ENCODE measurements at regions not wholly inside any gene's neighbourhood (a gene's known extent, or its start where the extent isn't known, plus 50 kb on each side); places are given as distances from the start of the nearest gene placed in this dataset.

DNA sequence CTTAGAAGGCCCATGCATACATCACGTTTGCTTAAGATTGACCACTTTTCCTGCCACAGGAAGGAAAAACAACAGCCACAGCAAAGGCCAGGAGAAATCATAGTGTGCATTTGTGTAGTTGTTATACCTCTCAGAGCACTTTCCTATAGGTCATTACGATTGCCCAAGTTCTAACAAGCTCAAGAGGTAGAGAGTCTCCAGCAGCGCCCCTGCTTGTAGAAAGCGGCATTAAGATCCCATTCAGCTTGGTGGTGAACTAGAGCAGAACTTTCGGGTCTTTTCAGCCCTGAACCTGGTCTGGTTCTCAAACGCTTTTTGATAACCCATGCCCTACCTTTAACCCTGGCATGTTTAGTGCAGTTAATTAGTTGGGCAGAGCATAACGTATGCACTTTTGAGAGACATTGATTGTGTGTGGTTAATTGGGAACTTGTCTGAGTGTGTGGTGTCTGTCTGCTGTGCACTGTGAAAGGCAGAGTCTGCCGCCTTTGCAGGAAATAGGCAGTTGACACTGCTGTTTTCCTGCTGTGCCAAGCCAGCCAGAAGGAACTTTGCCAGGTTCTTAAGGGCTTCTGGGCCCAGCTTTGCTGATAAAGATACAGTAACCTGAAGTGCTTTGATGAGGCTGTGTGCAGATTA lies 109.9 kb upstream of the CLMP start:
- H3K27ac Mint-ChIP-seq (ENCODE audit: unreplicated experiment), result no peak overlapping the region
- no peaks in the 10 kb centered on the region for H3K36me3 Mint-ChIP-seq (ENCODE audit: unreplicated experiment)
- no peaks in the 10 kb centered on the region for H3K9me3 Mint-ChIP-seq (ENCODE audit: unreplicated experiment)
- no peak overlapping the region for H3K4me3 Mint-ChIP-seq (ENCODE audit: unreplicated experiment)
- no peak for DNase-seq (ENCODE audit: extremely low spot score, unreplicated experiment)
- peaks cover 19% of the 10 kb centered on the region for H3K27me3 Mint-ChIP-seq (ENCODE audit: unreplicated experiment)
- peaks cover 27% of the 10 kb centered on the region for H3K4me1 Mint-ChIP-seq (ENCODE audit: unreplicated experiment)
- TF ChIP-seq, protein P1, sequence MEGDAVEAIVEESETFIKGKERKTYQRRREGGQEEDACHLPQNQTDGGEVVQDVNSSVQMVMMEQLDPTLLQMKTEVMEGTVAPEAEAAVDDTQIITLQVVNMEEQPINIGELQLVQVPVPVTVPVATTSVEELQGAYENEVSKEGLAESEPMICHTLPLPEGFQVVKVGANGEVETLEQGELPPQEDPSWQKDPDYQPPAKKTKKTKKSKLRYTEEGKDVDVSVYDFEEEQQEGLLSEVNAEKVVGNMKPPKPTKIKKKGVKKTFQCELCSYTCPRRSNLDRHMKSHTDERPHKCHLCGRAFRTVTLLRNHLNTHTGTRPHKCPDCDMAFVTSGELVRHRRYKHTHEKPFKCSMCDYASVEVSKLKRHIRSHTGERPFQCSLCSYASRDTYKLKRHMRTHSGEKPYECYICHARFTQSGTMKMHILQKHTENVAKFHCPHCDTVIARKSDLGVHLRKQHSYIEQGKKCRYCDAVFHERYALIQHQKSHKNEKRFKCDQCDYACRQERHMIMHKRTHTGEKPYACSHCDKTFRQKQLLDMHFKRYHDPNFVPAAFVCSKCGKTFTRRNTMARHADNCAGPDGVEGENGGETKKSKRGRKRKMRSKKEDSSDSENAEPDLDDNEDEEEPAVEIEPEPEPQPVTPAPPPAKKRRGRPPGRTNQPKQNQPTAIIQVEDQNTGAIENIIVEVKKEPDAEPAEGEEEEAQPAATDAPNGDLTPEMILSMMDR (IDR thresholded peaks at IDR 0.05), result no peak

DNA sequence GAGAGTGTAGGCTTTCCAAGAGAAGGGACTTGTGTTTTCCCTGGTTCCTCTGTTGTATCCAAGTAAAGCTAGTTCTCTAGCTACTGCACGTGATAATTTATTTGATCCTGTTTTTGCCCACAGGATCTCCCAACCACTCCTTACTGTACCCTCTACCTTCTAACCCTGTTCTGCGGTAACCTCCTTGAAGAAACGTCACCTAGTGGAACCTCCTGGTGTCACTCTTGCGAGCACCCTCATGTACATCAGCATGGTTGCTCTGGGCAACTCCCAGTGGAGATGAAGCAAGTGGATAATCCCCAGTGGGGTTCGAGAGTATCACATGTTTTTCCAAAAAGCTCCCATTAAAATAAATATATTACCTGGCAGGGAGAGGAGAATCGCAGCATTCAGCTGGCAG lies 108.9 kb upstream of the CLMP start:
- no peaks in the 10 kb centered on the region for H3K36me3 Mint-ChIP-seq (ENCODE audit: unreplicated experiment)
- peaks cover 19% of the 10 kb centered on the region for H3K27me3 Mint-ChIP-seq (ENCODE audit: unreplicated experiment)
- H3K27ac Mint-ChIP-seq (ENCODE audit: unreplicated experiment), result no peak overlapping the region
- DNase-seq (ENCODE audit: extremely low spot score, unreplicated experiment), result no peak
- TF ChIP-seq, protein P1 (IDR thresholded peaks at IDR 0.05), result no peak
- H3K4me1 Mint-ChIP-seq (ENCODE audit: unreplicated experiment), result peaks cover 27% of the 10 kb centered on the region
- H3K4me3 Mint-ChIP-seq (ENCODE audit: unreplicated experiment), result no peak overlapping the region
- H3K9me3 Mint-ChIP-seq (ENCODE audit: unreplicated experiment), result no peaks in the 10 kb centered on the region

DNA sequence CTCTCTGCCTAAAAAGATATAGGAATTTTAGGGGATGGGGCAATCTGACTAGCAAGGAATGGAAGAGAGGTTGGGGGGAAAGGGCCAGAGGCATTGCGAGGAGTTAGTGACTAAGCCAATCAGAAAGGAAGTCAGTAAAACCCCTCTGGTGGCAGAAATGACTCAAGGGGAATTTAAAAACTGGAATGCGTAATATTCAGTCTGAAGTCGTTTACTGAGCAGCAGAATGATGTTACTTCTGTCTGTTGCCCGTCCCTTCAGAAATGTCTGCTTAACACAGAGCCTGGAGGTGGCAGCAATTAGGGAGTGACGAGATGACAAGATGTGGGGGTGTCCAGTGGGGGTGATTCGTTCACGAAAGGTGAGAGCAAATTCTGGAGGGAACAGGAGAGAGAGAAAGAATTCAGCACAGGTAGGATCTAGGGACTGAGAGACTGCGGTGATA lies 107.7 kb upstream of the CLMP start:
- Mint-ChIP-seq H3K36me3 (ENCODE audit: unreplicated experiment) (no peaks in the 10 kb centered on the region), H3K27ac (ENCODE audit: unreplicated experiment) (no peak overlapping the region), H3K27me3 (ENCODE audit: unreplicated experiment) (peaks cover 19% of the 10 kb centered on the region), H3K9me3 (ENCODE audit: unreplicated experiment) (no peaks in the 10 kb centered on the region), H3K4me3 (ENCODE audit: unreplicated experiment) (peak overlapping the region; percentile 34), H3K4me1 (ENCODE audit: unreplicated experiment) (peaks cover 20% of the 10 kb centered on the region)
- TF ChIP-seq, protein P1 (IDR thresholded peaks at IDR 0.05), result no peak
- DNase-seq (ENCODE audit: extremely low spot score, unreplicated experiment), result no peak

DNA sequence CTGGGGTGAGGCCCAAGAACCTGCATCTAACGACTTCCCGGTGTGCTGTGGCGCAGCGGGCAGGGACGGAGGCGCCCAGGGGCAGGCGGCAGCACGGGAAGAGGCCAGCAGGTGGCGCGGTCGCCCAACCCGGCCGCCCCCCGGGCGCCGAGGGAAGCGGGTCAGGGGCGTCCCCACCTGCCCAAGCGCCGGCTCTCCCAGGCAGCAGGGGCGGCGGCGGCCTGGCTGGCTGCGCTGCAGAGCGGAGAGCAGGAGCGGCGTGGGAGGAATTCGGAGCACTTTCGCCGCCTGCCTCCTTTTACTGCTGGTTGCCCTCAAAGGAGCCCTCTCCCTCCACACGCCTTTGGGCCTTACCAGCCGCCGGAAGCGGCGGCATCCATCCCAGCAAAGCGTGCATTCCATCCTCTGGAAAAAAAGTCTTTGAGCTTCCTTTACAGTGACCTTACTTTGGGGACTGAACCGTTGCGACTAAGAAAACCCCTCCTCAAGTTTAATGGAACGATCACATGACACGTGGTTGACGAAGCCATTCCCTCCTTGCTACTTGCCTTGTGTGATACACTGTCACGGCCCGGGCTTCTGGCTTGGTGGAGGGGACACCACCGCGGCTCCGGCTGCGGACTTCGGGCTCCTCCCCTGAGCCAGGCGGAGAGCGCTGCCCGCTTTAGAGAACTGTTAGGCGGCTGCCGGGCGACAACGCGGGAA lies 106.8 kb upstream of the CLMP start:
- TF ChIP-seq, protein P1 (IDR thresholded peaks at IDR 0.05), result peak; percentile 96
- Mint-ChIP-seq H3K4me1 (ENCODE audit: unreplicated experiment) (peaks cover 14% of the 10 kb centered on the region), H3K27me3 (ENCODE audit: unreplicated experiment) (peaks cover 26% of the 10 kb centered on the region), H3K36me3 (ENCODE audit: unreplicated experiment) (no peaks in the 10 kb centered on the region), H3K27ac (ENCODE audit: unreplicated experiment) (no peak overlapping the region), H3K4me3 (ENCODE audit: unreplicated experiment) (peak overlapping the region; percentile 67), H3K9me3 (ENCODE audit: unreplicated experiment) (no peaks in the 10 kb centered on the region)
- peak; percentile 86 for DNase-seq (ENCODE audit: extremely low spot score, unreplicated experiment)

DNA sequence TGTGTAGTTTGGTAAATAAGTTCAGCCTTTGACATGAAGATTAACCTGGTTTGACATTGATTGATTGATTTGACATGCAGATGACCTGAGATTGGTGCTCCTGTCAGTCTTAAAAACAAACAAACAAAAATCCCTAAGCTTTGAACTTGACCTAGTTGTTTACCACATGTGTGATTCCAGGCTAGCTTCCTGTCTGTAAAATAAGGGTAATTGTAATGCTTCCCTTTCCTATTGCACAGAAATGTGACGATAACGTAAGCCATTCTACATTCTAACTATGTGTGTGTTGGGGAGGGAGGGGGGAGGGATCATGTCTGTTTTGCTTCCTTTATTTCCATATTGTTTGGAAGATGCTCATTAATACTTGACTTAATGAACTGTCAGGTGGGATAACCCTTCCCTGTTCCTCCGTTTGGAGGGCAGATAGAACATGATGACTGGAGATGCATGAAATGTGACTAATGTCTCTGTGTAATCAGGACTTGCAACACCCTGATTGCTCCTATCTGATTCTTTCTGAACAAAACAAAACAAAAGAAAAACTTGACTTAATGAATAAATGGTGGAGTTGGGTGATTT lies 106.1 kb upstream of the CLMP start:
- Mint-ChIP-seq H3K27me3 (ENCODE audit: unreplicated experiment) (peaks cover 30% of the 10 kb centered on the region), H3K9me3 (ENCODE audit: unreplicated experiment) (no peaks in the 10 kb centered on the region), H3K4me3 (ENCODE audit: unreplicated experiment) (peak overlapping the region; percentile 45), H3K27ac (ENCODE audit: unreplicated experiment) (no peak overlapping the region), H3K4me1 (ENCODE audit: unreplicated experiment) (peaks cover 14% of the 10 kb centered on the region), H3K36me3 (ENCODE audit: unreplicated experiment) (no peaks in the 10 kb centered on the region)
- TF ChIP-seq, protein P1 (IDR thresholded peaks at IDR 0.05), result no peak
- no peak for DNase-seq (ENCODE audit: extremely low spot score, unreplicated experiment)

Measured in osteocyte (in vitro differentiated cells).